Mucosa of descending colon (tissue), 3 donors: ENCODE measurements at regions not wholly inside any gene's neighbourhood (a gene's known extent, or its start where the extent isn't known, plus 50 kb on each side); places are given as distances from the start of the nearest gene placed in this dataset.

Experiments
- ATAC-seq: fragments of 200-7000 bp; cut with Tn5 transposase; one replicate; pipeline ENCODE4 v1.9.1; 2020; ENCODE audit warnings: mild to moderate bottlenecking, moderate library complexity
- DNase-seq, 3 donors: peaks; one replicate each; pipeline ENCODE4 v3.0.0-alpha.2; 2020
- H3K36me3 ChIP-seq: fragments of 200-600 bp; one replicate; pipeline ENCODE4 v1.8.0; 2021; ENCODE audit warnings: low read depth, mild to moderate bottlenecking
- H3K4me1 ChIP-seq: fragments of 200-600 bp; one replicate; pipeline ENCODE4 v1.8.0; 2021; ENCODE audit warnings: low read depth, mild to moderate bottlenecking
- H3K4me3 ChIP-seq: fragments of 200-600 bp; one replicate; pipeline ENCODE4 v1.8.0; 2021; ENCODE audit warnings: mild to moderate bottlenecking
- H3K9me3 ChIP-seq: fragments of 200-600 bp; one replicate; pipeline ENCODE4 v1.8.0; 2021; ENCODE audit warnings: mild to moderate bottlenecking
- intact Hi-C, 2 donors: fragments of 100-400 bp; cut with DNase I in 1 of 2; cut with micrococcal nuclease in 1 of 2; formaldehyde crosslinking; loops; one replicate each; pipeline versions ENCODE4 v1.11.0 to v1.11.1; 2022; cut with DNase I, micrococcal nuclease
- TF ChIP-seq, protein P1 (sequence below): fragments of 200-600 bp; IDR thresholded peaks from one replicate; pipeline ENCODE4 v1.8.0; 2022; ENCODE audit warnings: antibody characterized with exemption, mild to moderate bottlenecking
- donor health status: DM: no; HTN: no; CAD: no; lungs with moderate emphysema.
- donor health status: DM: no; HTN: no; CAD: no.
- donor health status: DM: no; HTN: yes; CAD: no.

DNA sequence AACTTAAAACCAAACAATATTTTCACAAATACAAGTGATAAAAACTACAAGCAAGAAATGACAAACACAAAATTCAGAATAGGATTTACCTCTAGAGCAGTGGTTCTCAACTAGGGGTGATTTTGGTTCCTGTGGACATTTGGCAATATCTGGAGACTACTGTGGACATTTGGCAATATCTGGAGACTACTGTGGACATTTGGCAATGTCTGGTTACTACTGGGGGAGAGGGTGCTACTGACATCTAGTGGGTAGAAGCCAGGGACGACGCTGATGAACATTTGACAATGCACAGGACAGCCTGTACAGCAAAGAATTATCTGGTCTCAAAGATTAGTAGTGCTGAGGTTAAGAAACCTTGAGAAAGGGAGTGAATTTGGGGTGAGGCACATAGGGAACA is 169.8 kb downstream of the CLCN4 start:
- no peaks in the 10 kb centered on the region for H3K4me1 ChIP-seq
- H3K36me3 ChIP-seq, result no peaks in the 10 kb centered on the region
- no peak overlapping the region for H3K4me3 ChIP-seq
- H3K9me3 ChIP-seq, result no peaks in the 10 kb centered on the region
- DNase-seq (peak in 1 of 3 donors; percentile 1), ATAC-seq (no peak)
- intact Hi-C loops, result no loop called here
- TF ChIP-seq, protein P1, sequence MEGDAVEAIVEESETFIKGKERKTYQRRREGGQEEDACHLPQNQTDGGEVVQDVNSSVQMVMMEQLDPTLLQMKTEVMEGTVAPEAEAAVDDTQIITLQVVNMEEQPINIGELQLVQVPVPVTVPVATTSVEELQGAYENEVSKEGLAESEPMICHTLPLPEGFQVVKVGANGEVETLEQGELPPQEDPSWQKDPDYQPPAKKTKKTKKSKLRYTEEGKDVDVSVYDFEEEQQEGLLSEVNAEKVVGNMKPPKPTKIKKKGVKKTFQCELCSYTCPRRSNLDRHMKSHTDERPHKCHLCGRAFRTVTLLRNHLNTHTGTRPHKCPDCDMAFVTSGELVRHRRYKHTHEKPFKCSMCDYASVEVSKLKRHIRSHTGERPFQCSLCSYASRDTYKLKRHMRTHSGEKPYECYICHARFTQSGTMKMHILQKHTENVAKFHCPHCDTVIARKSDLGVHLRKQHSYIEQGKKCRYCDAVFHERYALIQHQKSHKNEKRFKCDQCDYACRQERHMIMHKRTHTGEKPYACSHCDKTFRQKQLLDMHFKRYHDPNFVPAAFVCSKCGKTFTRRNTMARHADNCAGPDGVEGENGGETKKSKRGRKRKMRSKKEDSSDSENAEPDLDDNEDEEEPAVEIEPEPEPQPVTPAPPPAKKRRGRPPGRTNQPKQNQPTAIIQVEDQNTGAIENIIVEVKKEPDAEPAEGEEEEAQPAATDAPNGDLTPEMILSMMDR, result no peak

GRCh38 chrX:10327651-10328050 is 170.9 kb downstream of the CLCN4 start:
- ATAC-seq, result no peak
- TF ChIP-seq, protein P1, result no peak
- no peaks in the 10 kb centered on the region for H3K4me1 ChIP-seq
- H3K36me3 ChIP-seq, result no peaks in the 10 kb centered on the region
- H3K4me3 ChIP-seq, result no peak overlapping the region
- intact Hi-C loops, result no loop called here
- no peak for DNase-seq
- H3K9me3 ChIP-seq, result no peaks in the 10 kb centered on the region

- H3K4me1 ChIP-seq, result no peaks in the 10 kb centered on the region
- H3K4me3 ChIP-seq, result no peak overlapping the region
- H3K36me3 ChIP-seq, result no peaks in the 10 kb centered on the region
- no peak for ATAC-seq
- no peak for DNase-seq
- no peaks in the 10 kb centered on the region for H3K9me3 ChIP-seq
- TF ChIP-seq, protein P1, result no peak
- intact Hi-C loops, result no loop called here
These were observed 173.2 kb downstream of the CLCN4 start for GRCh38 chrX:10329984-10330383.

DNA sequence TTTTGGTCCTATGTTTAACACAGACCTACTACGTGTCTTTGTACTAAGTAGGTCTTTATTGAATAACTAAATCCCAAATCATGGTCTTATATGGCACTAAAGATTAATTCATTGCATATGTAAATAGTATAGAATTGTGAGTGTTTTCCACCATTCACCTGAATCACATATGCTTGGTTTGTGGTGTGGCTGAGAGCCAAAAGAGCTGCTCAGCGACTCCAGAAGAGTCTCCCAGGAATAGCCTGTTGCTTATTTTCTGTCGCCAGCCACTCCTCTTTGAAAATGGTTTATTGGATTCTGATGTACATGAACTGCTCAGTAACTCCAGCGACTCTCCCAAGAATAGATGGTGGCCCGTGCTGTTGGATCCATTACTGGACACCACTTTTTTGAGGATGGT is 184.5 kb downstream of the CLCN4 start:
- no peak for ATAC-seq
- intact Hi-C loops, result no loop called here
- TF ChIP-seq, protein P1, result no peak

GRCh38 chrX:10350221-10350620 is 193.4 kb downstream of the CLCN4 start:
- H3K4me1 ChIP-seq, result no peaks in the 10 kb centered on the region
- no peaks in the 10 kb centered on the region for H3K9me3 ChIP-seq
- TF ChIP-seq, protein P1, result no peak
- no peak for DNase-seq
- ATAC-seq, result no peak
- H3K4me3 ChIP-seq, result no peak overlapping the region
- intact Hi-C loops, result no loop called here
- H3K36me3 ChIP-seq, result no peaks in the 10 kb centered on the region

More for the DNA sequence above, 184.5 kb downstream of the CLCN4 start:
- H3K9me3 ChIP-seq, result no peaks in the 10 kb centered on the region
- H3K36me3 ChIP-seq, result no peaks in the 10 kb centered on the region
- no peaks in the 10 kb centered on the region for H3K4me1 ChIP-seq
- DNase-seq, result no peak
- no peak overlapping the region for H3K4me3 ChIP-seq

GRCh38 chrX:10350981-10351380 is 194.2 kb downstream of the CLCN4 start:
- ATAC-seq (no peak), DNase-seq (no peak)
- Histone ChIP-seq H3K4me3 (no peak overlapping the region), H3K4me1 (no peaks in the 10 kb centered on the region), H3K9me3 (no peaks in the 10 kb centered on the region), H3K36me3 (no peaks in the 10 kb centered on the region)
- TF ChIP-seq, protein P1, result no peak
- intact Hi-C loops, result no loop called here
